K562 (cell line): ENCODE measurements at regions not wholly inside any gene's neighbourhood (a gene's known extent, or its start where the extent isn't known, plus 50 kb on each side); places are given as distances from the start of the nearest gene placed in this dataset.

Experiments
- BRF2 ChIP-seq: IDR thresholded peaks from 3 replicates; pipeline ENCODE4 v1.6.1; 2011; ENCODE audit warnings: borderline replicate concordance, mild to moderate bottlenecking; ENCODE audit not compliant: insufficient read length, insufficient read depth
- CTCF ChIP-seq, 3 experiments: IDR thresholded peaks in 2 of 3; conservative IDR thresholded peaks in 1 of 3; 2 replicates each; pipeline ENCODE4 v1.5.1; 2011 to 2012; ENCODE audit warnings: low read length in 3 of 3, mild to moderate bottlenecking in 3 of 3, control low read depth in 2 of 3, improper control_type of control experiment in 1 of 3, inconsistent platforms in 1 of 3, low read depth in 1 of 3, mixed read lengths in 1 of 3, moderate library complexity in 1 of 3; ENCODE audit not compliant: insufficient read depth in 2 of 3
- ERF ChIP-seq: fragments of 450-650 bp; formaldehyde crosslinking; IDR thresholded peaks from 2 replicates; pipeline ENCODE4 v1.4.0; 2020; ENCODE audit warnings: mild to moderate bottlenecking, mixed read lengths
- FOXM1 ChIP-seq, 2 experiments: fragments of 450-650 bp in 1 of 2; sonication (generic) in 1 of 2; formaldehyde crosslinking in 1 of 2; IDR thresholded peaks; 2 replicates each; pipeline versions ENCODE4 v1.6.1 to v1.9.0; 2017 to 2022; ENCODE audit warnings: low read depth in 2 of 2, mild to moderate bottlenecking in 2 of 2, missing genetic modification reagents in 1 of 2, moderate library complexity in 1 of 2
- NFXL1 ChIP-seq: fragments of 450-650 bp; formaldehyde crosslinking; IDR thresholded peaks from 2 replicates; pipeline ENCODE4 v1.4.0; 2021; ENCODE audit warnings: mild to moderate bottlenecking
- NKRF ChIP-seq: fragments of 450-650 bp; IDR thresholded peaks from 2 replicates; pipeline ENCODE4 v1.6.1; 2016; ENCODE audit warnings: borderline replicate concordance
- PATZ1 ChIP-seq: fragments of 250-450 bp; sonication (Bioruptor Pico); IDR thresholded peaks from 2 replicates; pipeline ENCODE4 v1.5.0; 2020; ENCODE audit warnings: mild to moderate bottlenecking, borderline replicate concordance
- POLR2A ChIP-seq: fragments of 450-650 bp; conservative IDR thresholded peaks from 2 replicates; pipeline ENCODE4 v1.6.1; 2016
- POLR2AphosphoS5 ChIP-seq: IDR thresholded peaks from 2 replicates; pipeline ENCODE4 v1.6.1; 2011; ENCODE audit warnings: mild to moderate bottlenecking, low read depth, low read length, moderate library complexity; ENCODE audit not compliant: control insufficient read depth, insufficient read depth
- ZNF133 ChIP-seq: fragments of 250-450 bp; sonication (Bioruptor Pico); IDR thresholded peaks from 2 replicates; pipeline ENCODE4 v1.4.0; 2020; ENCODE audit warnings: mild to moderate bottlenecking
- ZNF76 ChIP-seq: fragments of 250-450 bp; sonication (Bioruptor Pico); IDR thresholded peaks from 2 replicates; pipeline ENCODE4 v1.4.0; 2020; ENCODE audit warnings: mild to moderate bottlenecking, moderate library complexity, borderline replicate concordance
- TF ChIP-seq, protein P1 (sequence below): sonication (generic); formaldehyde crosslinking; IDR thresholded peaks from 2 replicates; pipeline ENCODE4 v1.8.0; 2022; ENCODE audit warnings: missing genetic modification reagents, mild to moderate bottlenecking, borderline replicate concordance
- TF ChIP-seq, protein P2 (sequence below): sonication (generic); formaldehyde crosslinking; IDR thresholded peaks from 2 replicates; pipeline ENCODE4 v1.8.0; 2022; ENCODE audit warnings: missing genetic modification reagents, mild to moderate bottlenecking, moderate library complexity, borderline replicate concordance

GRCh38 chr1:213876531-213876930 lies 111.2 kb upstream of the PROX1 start:
- TF ChIP-seq, protein P1, sequence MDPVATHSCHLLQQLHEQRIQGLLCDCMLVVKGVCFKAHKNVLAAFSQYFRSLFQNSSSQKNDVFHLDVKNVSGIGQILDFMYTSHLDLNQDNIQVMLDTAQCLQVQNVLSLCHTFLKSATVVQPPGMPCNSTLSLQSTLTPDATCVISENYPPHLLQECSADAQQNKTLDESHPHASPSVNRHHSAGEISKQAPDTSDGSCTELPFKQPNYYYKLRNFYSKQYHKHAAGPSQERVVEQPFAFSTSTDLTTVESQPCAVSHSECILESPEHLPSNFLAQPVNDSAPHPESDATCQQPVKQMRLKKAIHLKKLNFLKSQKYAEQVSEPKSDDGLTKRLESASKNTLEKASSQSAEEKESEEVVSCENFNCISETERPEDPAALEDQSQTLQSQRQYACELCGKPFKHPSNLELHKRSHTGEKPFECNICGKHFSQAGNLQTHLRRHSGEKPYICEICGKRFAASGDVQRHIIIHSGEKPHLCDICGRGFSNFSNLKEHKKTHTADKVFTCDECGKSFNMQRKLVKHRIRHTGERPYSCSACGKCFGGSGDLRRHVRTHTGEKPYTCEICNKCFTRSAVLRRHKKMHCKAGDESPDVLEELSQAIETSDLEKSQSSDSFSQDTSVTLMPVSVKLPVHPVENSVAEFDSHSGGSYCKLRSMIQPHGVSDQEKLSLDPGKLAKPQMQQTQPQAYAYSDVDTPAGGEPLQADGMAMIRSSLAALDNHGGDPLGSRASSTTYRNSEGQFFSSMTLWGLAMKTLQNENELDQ = no peak
- no peak for TF ChIP-seq ZNF76 (CRISPR knock-in tag)
- no peak for TF ChIP-seq NKRF
- TF ChIP-seq ERF (CRISPR knock-in tag) = no peak
- no peak for TF ChIP-seq POLR2AphosphoS5
- TF ChIP-seq CTCF (IDR thresholded peaks at IDR 0.05 in 2 of 3, conservative IDR thresholded peaks at IDR 0.05 in 1 of 3; ENCODE audit: insufficient read depth in 2 of 3, low read depth in 1 of 3, low read length in 3 of 3) = no peak
- TF ChIP-seq, protein P2, sequence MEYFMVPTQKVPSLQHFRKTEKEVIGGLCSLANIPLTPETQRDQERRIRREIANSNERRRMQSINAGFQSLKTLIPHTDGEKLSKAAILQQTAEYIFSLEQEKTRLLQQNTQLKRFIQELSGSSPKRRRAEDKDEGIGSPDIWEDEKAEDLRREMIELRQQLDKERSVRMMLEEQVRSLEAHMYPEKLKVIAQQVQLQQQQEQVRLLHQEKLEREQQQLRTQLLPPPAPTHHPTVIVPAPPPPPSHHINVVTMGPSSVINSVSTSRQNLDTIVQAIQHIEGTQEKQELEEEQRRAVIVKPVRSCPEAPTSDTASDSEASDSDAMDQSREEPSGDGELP = no peak
- no peak for TF ChIP-seq FOXM1 (IDR thresholded peaks at IDR 0.05; ENCODE audit: low read depth)
- no peak for TF ChIP-seq FOXM1 (CRISPR knock-in tag; IDR thresholded peaks at IDR 0.05; ENCODE audit: low read depth)
- no peak for TF ChIP-seq PATZ1
- no peak for TF ChIP-seq BRF2
- no peak for TF ChIP-seq POLR2A
- TF ChIP-seq ZNF133 (CRISPR knock-in tag) = no peak
- no peak for TF ChIP-seq NFXL1 (CRISPR knock-in tag)
